ENCODE measurements at regions not wholly inside any gene's neighbourhood (a gene's known extent, or its start where the extent isn't known, plus 50 kb on each side); places are given as distances from the start of the nearest gene placed in this dataset.
A peak's percentile ranks its signal among the peaks of the same experiment; 100 is the strongest.

DNA sequence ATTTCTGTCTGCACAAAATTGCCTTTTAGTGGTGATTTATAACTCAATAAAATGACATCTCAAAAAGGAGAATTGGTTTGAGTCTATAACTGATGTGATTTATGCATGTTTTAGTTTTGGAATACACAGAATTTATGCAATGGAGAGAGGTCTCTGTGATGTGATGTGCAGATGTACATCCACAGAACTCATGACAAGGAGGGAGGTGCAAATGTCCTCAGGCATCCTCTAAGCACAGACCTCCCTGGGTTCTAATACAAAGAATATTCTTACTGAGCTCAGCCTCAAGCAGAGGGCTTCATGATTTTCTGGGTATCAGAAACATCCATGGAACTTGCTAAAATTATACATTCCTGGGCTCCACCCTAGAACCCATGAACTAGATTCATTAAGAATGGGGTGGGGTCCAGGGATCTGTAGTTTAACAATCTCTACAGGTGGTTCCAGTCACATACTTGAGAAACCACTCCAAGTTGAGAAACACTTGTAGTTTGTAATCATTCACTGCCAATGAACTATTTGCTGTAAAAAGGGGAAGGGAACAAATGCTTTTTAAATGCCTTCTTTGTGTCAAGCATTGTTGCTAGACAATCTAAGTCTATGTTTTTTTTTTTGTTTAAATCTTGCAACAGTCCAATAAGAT, 60.2 kb upstream of the NEDD9 start:
- ATAC-seq (replicated peaks; ENCODE audit: extremely low read depth, poor library complexity, severe bottlenecking): no peak
- H3K4me3 Mint-ChIP-seq: no peak overlapping the region

DNA sequence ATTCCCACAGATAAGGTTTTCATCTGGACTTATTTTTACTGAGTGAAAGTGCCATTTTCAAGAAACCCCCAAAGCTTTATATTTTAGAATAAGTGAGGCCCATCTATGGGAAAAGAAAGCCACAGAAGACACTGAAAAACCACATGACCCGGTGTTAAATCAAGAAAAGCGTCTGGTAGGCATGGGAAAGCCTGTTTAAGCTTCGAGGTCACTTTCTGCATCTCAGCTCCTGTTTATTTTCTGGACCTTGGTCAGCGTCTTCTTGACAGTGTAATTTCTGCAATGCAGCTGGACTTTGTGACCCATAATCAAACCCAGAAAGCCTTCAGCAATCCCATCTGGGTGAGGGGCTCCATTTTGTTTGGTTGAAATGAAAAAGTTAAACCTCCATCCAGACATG, 59.6 kb upstream of the NEDD9 start:
- peaks cover 36% of the 10 kb centered on the region for H3K4me1 Mint-ChIP-seq
- peak overlapping the region; percentile 46 for H3K27ac Mint-ChIP-seq (ENCODE audit: low read depth)
- ATAC-seq (replicated peaks; ENCODE audit: extremely low read depth, poor library complexity, severe bottlenecking): no peak
- no peaks in the 10 kb centered on the region for H3K9me3 Mint-ChIP-seq
- DNase-seq (ENCODE audit: low spot score in 2 of 2): no peak
- peaks cover 7% of the 10 kb centered on the region for H3K36me3 Mint-ChIP-seq (ENCODE audit: insufficient read depth)
- H3K27me3 Mint-ChIP-seq: no peaks in the 10 kb centered on the region
- no peak overlapping the region for H3K4me3 Mint-ChIP-seq

More for the DNA sequence above, 60.2 kb upstream of the NEDD9 start:
- Mint-ChIP-seq H3K9me3 (no peaks in the 10 kb centered on the region), H3K36me3 (ENCODE audit: insufficient read depth) (peaks cover 10% of the 10 kb centered on the region), H3K27me3 (no peaks in the 10 kb centered on the region), H3K4me1 (peaks cover 36% of the 10 kb centered on the region), H3K27ac (ENCODE audit: low read depth) (peak overlapping the region; percentile 46)
- DNase-seq (ENCODE audit: low spot score in 2 of 2): no peak

DNA sequence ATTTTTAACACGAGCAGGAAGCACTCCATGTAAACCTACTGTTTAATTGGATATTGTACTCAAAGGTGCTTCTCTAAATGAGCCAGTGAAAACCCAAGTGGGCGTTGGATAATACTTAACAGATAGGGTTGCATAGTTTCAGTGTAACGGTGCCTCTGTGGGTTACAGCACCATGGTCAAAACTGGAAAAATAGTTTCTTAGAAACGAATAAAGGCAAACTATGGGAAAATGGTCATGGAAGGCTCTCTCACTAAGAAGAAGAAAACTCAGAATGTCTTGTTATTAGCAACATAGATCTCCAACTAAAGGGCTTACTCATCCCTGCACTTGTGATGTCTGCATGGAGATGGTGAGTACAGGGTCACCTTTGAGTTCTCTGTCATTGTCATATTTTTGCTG, 59.1 kb upstream of the NEDD9 start:
- Mint-ChIP-seq H3K4me3 (no peak overlapping the region), H3K4me1 (peaks cover 36% of the 10 kb centered on the region), H3K9me3 (no peaks in the 10 kb centered on the region), H3K27me3 (no peaks in the 10 kb centered on the region), H3K36me3 (ENCODE audit: insufficient read depth) (peaks cover 8% of the 10 kb centered on the region), H3K27ac (ENCODE audit: low read depth) (peak overlapping the region; percentile 46)
- DNase-seq (ENCODE audit: low spot score in 2 of 2) (no peak), ATAC-seq (replicated peaks; ENCODE audit: extremely low read depth, poor library complexity, severe bottlenecking) (no peak)

DNA sequence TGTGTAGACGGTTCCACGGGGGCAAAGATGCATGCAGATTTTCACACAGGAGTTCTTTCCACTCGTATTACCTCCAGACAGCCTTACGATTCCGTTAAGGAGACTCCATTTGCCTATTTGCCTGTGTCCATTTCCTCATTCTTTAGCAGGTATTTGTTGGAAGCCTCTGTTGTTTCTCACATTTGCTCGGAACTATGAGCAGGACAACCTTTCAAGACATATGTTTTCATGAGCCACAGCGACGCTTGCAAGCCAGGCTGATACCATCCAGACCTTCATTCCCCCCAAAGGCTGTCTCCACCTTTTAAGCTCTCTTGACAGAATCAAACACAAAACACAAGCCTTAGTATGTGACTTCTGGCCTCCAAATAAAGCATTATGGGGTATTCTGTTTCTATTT, 57.6 kb upstream of the NEDD9 start:
- DNase-seq (ENCODE audit: low spot score in 2 of 2) (no peak), ATAC-seq (replicated peaks; ENCODE audit: extremely low read depth, poor library complexity, severe bottlenecking) (no peak)
- no peak overlapping the region for H3K4me3 Mint-ChIP-seq
- peaks cover 41% of the 10 kb centered on the region for H3K4me1 Mint-ChIP-seq
- H3K9me3 Mint-ChIP-seq: no peaks in the 10 kb centered on the region
- H3K36me3 Mint-ChIP-seq (ENCODE audit: insufficient read depth): peaks cover 8% of the 10 kb centered on the region
- no peaks in the 10 kb centered on the region for H3K27me3 Mint-ChIP-seq
- no peak overlapping the region for H3K27ac Mint-ChIP-seq (ENCODE audit: low read depth)

DNA sequence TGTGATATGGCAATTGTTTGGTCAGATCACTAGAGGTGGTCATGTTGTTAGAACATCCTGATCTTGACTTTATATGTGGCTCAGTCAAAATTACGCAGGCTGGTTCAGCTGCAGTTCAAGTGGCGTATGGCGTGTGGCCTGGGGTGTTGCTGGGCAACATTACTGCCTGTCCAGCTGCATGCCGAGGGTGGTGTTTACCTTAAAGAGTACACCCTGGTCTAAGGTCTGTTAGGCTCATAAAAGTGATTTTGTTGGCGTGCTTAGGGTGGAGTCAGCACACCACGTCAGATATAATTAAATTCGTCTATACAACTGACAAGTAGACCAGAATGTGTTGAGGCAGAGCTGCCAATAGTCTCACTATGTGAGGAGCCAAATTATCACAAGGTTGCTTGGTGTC, 55.6 kb upstream of the NEDD9 start:
- DNase-seq (ENCODE audit: low spot score in 2 of 2) (no peak), ATAC-seq (replicated peaks; ENCODE audit: extremely low read depth, poor library complexity, severe bottlenecking) (no peak)
- Mint-ChIP-seq H3K9me3 (no peaks in the 10 kb centered on the region), H3K36me3 (ENCODE audit: insufficient read depth) (peaks cover 8% of the 10 kb centered on the region), H3K27ac (ENCODE audit: low read depth) (no peak overlapping the region), H3K4me1 (peaks cover 28% of the 10 kb centered on the region), H3K4me3 (no peak overlapping the region), H3K27me3 (no peaks in the 10 kb centered on the region)

DNA sequence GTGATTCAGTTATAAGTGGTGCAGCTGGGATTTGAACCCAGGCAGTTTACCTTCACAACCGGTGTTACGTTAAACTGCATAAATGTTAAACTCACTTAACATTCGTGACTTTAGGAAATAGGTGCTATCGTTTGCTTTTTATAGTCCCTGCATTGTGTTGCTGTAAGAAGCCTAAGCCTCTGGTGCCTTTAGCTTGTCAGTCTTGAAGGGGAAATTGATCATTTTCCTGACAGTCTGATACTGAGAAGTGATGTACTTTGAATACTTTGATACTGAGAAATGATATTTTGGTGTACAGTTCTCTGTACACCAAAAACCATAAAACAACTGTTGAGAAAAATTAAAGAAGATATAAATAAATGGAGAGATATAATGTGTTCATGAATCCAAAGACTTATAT, 52.5 kb upstream of the NEDD9 start:
- Mint-ChIP-seq H3K27ac (ENCODE audit: low read depth) (peak overlapping the region; percentile 29), H3K36me3 (ENCODE audit: insufficient read depth) (peaks cover 4% of the 10 kb centered on the region), H3K9me3 (no peaks in the 10 kb centered on the region), H3K27me3 (no peaks in the 10 kb centered on the region), H3K4me3 (no peak overlapping the region), H3K4me1 (peaks cover 8% of the 10 kb centered on the region)
- DNase-seq (ENCODE audit: low spot score in 2 of 2): no peak
- ATAC-seq (replicated peaks; ENCODE audit: extremely low read depth, poor library complexity, severe bottlenecking): no peak

DNA sequence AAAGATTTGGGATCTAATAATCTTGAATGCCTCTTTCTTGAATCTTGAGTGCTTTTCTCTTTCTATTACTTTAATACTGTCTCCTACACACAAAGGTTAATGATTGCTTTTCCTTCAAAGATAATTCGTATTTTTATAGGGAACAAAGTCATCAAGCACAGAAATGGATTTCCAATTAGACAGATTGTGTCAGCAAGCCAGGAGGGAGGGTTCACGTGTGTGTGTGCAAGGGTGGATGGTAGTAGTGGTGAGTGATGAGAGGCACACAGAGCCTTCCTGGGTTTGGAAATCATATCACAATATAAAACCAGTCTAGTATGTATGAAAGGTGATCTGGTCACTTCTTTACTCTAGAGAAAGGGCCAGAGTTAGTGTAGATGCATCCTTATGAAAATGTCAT, 51.2 kb upstream of the NEDD9 start:
- peaks cover 17% of the 10 kb centered on the region for H3K4me1 Mint-ChIP-seq
- ATAC-seq (replicated peaks; ENCODE audit: extremely low read depth, poor library complexity, severe bottlenecking) (no peak), DNase-seq (ENCODE audit: low spot score in 2 of 2) (no peak)
- H3K27ac Mint-ChIP-seq (ENCODE audit: low read depth): no peak overlapping the region
- H3K4me3 Mint-ChIP-seq: no peak overlapping the region
- H3K36me3 Mint-ChIP-seq (ENCODE audit: insufficient read depth): peaks cover 4% of the 10 kb centered on the region
- no peaks in the 10 kb centered on the region for H3K27me3 Mint-ChIP-seq
- no peaks in the 10 kb centered on the region for H3K9me3 Mint-ChIP-seq

DNA sequence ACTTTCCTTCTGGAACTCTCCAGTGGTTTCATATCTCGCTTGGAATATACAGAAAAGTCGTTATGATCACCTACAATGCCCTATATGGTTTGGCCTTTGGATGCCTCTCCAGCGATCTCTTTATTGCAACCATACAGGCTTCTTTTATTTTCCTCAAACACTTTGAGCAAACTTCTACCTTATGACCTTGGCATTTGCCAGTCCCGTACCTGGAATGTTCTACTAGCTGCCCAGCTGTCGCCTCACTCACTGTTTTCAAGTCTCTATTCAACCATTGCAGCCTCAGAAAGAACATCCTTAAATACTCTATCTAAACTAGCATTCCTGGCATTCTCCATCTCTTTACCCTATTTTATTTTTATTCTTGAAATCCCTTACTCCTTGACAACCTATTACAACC, 50.4 kb upstream of the NEDD9 start:
- no peaks in the 10 kb centered on the region for H3K27me3 Mint-ChIP-seq
- ATAC-seq (replicated peaks; ENCODE audit: extremely low read depth, poor library complexity, severe bottlenecking) (no peak), DNase-seq (ENCODE audit: low spot score in 2 of 2) (no peak)
- no peak overlapping the region for H3K4me3 Mint-ChIP-seq
- no peak overlapping the region for H3K27ac Mint-ChIP-seq (ENCODE audit: low read depth)
- peaks cover 24% of the 10 kb centered on the region for H3K4me1 Mint-ChIP-seq
- H3K9me3 Mint-ChIP-seq: no peaks in the 10 kb centered on the region
- H3K36me3 Mint-ChIP-seq (ENCODE audit: insufficient read depth): peaks cover 4% of the 10 kb centered on the region

Data from central memory CD8-positive, alpha-beta T cell (primary cell).